NT2/D1 (cell line): ENCODE measurements at regions not wholly inside any gene's neighbourhood (a gene's known extent, or its start where the extent isn't known, plus 50 kb on each side); places are given as distances from the start of the nearest gene placed in this dataset.

Experiments used
- SUZ12 ChIP-seq: IDR thresholded peaks from 2 replicates; pipeline ENCODE4 v1.6.1; 2011; ENCODE audit not compliant: insufficient read length, insufficient read depth; ENCODE audit errors: extremely low read depth
- YY1 ChIP-seq: IDR thresholded peaks from 2 replicates; pipeline ENCODE4 v1.6.1; 2011; ENCODE audit not compliant: insufficient read length, insufficient read depth

DNA sequence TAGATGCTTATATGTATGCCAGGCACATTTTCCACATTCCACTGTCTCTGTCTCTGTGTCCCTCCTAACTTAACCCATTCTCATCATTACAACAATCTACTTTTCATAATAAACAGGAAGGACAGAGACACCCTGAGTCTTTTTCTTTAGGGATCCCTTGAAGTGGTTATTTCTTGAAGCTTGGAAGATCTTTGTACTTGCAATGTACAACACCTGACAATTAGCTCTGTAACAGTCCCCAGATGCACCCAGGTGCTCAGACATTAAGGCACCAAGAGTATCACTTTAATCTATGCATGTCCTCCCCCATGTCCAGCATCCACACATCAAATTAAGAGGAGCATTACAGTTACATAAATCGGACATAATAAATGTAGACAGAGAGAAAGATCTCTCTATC, 309.6 kb upstream of the KCNH8 start:
- TF ChIP-seq YY1 (no peak), SUZ12 (no peak)
